ENCODE measurements at regions not wholly inside any gene's neighbourhood (a gene's known extent, or its start where the extent isn't known, plus 50 kb on each side); places are given as distances from the start of the nearest gene placed in this dataset.
"Not testable (repeated sequence)": the region's sequence is repeated elsewhere in the genome, so short reads cannot be mapped to it uniquely, and the experiment has no call there.

DNA sequence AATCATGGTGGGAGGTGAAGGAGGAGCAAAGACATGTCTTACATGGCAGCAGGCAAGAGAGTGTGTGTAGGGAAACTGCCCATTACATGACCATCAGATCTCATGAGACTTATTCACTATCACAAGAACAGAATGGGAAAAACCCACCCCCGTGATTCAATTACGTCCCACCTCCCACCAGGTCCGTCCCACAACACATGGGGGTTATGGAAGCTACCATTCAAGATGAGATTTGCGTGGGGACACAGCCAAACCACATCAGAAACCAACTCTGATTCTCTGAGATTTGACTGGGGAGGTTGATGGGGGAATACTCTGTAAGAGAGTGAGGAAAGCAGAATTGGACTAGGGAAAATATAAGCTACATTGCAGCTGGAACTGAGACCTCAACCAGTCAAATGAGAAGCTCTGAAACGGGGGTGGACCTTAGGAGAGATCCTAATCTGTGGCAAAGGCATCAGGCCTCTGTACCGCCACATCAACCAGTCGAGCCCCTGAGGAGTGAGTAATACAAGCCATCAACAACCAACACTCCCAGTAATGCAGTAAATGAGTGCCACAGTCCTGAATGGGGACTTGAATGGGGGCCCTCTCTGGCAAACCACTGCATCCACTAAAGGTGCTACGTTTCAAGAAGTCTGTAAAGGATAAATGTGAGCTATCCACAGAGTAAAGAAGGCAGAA, 207.9 kb upstream of the GADL1 start:
- DNase-seq, result no peak

- DNase-seq, result no peak
Observed at GRCh38 chr3:31103181-31103580, 208.7 kb upstream of the GADL1 start.

GRCh38 chr3:31103623-31104180, 209.2 kb upstream of the GADL1 start:
- no peak for DNase-seq

GRCh38 chr3:31105011-31105410, 210.6 kb upstream of the GADL1 start:
- DNase-seq, result no peak

DNA sequence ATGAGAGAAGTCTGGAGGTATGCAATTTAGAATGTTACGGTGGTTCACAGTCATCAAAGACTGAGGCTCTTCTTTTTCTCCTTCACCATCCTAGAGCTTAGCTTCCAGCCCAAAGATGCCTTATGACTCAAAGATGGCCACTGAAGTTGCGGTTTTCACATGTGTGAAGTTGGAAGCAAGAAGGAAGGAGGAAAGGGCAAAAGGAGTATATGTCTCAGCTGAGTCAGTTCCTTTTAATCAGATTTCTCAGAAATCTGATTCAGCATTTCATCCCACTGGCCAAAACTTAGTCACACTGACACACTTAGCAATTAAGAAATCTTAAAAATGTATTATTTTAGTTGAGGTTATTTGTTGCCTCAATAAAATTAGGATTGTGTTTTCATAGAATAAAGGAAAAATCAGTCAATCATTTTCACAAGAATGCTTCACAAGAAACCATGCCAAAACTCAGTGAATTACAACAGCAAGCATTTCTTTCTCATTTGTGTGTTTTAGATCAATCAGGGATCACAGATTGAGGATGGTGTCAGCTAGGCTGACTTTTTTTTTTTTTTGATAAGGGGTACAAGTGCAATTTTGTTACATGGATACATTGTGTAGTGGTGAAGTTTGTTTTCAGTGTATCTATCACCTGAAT, 211.1 kb upstream of the GADL1 start:
- DNase-seq, result no peak

DNA sequence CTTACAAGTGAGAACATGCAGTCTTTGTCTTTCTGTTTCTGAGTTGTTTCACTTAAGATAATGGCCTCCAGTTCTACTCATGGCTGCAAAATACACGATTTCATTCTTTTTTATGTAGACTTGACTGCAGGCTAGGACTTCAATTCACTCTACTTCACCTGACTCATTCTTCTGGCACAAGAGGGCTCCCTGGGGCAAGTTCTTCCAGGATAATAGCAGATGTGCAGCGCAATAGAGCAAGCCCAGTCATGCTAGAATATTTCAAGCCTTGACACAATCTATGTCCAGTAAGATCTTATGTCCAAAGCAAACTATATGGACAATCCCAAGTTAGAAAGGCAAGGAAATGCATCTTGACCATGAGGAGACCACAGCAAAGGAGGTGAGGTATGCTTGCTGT, 211.7 kb upstream of the GADL1 start:
- DNase-seq, result no peak

DNA sequence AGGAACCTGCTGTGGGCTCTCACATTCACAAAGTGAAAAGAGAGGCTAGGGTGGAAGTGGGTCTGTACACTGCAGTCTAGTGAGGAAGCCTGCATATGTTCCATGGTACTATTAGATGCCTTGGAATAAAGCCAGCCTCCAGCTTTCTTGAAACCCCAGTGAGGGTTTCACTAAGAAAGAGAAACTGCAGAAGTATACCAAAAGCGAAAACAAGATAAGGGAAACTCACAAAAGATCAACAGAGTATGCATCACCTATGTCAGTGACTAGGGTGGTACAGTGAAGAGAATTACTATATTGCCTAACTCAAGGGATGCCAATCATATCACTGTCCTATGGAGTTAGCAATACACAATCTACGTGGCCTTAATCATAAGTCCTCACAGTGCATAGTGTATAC, 212.5 kb upstream of the GADL1 start:
- no peak for DNase-seq

GRCh38 chr3:31114929-31115283, 220.4 kb upstream of the GADL1 start:
- DNase-seq, result no peak

DNA sequence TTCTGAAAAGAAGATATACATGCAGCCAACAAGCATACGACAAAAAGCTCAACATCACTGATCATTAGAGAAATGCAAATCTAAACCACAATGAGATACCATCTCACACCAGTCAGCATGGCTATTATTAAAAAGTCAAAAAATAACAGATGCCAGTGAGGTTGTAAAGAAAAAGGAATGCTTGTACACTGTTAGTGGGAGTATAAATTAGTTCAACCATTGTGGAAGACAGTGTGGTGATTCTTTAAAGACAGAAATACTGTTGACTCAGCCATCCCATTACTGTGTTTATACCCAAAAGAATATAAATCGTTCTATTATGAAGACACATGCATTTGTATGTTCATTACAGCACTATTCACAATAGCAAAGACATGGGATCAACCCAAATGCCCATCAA, 221.1 kb upstream of the GADL1 start:
- not testable (repeated sequence) for DNase-seq

GRCh38 chr3:31116651-31117050, 222.2 kb upstream of the GADL1 start:
- no peak for DNase-seq

DNA sequence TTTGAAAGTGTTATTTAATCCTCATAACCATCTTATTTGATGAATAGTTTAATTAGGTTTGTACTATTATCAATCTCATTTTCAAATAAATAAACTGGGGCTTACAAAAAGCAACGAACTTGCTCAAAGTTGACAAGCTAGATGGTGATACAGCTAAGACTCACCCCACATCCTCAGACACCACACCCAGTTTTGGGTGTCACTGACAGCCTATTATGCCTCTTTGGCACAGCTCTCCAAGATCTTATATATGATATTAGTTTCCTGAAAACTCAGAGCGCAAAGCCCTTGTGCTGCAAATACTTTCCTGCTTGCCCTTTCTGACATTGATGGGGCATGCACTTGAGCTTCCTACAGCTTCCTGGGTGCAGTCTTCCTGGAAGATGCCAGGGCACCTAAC, 223.4 kb upstream of the GADL1 start:
- DNase-seq, result no peak

DNA sequence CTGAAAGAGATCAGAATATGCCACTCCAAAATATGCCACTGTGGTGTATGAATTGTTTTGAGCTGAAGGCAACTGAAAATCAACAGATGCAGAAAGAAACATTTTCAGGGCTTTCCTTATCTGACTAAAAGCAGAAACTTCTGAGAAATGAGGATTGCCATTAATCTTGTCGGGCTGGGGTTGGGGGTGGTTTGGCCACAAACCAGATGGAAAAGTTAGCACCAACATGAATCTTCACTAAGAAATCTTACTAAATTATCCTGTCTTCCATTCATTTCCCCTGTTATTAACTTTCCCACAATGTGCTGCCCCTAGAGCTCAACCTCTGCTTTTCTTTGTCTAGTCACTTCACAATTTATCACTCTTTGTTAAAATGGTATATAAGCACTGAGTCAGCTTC, 229.9 kb upstream of the GADL1 start:
- no peak for DNase-seq

DNA sequence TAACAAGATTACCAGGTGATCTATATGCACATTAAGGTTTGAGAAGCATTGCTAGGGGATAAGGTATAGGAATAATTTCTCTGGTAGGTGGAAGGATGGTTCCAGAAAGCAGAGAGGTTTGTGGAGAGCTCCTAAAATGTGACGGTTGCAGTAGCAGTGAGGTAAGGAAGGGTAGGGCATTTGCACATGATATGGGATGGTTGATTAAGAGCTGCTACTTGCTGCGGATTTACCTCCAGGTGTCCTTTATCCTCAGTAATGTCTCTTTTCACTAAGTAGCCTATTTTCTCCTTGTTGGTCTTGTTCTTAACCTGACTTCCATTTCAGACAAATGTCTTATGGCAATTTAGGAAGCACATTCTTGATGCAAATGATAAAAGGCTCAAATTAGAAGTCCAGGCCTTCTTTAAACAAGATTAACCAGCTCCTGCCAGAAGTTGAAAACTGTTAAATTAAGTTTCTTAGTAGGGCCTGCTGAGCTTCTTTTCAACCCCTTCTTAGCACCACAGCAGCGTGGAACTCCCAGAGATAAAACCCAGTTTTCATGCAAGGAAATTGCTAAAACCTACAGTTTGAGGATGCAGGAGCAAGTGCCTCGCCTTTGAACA, 231.1 kb upstream of the GADL1 start:
- no peak for DNase-seq

GRCh38 chr3:31129241-31129640, 234.8 kb upstream of the GADL1 start:
- no peak for DNase-seq

DNA sequence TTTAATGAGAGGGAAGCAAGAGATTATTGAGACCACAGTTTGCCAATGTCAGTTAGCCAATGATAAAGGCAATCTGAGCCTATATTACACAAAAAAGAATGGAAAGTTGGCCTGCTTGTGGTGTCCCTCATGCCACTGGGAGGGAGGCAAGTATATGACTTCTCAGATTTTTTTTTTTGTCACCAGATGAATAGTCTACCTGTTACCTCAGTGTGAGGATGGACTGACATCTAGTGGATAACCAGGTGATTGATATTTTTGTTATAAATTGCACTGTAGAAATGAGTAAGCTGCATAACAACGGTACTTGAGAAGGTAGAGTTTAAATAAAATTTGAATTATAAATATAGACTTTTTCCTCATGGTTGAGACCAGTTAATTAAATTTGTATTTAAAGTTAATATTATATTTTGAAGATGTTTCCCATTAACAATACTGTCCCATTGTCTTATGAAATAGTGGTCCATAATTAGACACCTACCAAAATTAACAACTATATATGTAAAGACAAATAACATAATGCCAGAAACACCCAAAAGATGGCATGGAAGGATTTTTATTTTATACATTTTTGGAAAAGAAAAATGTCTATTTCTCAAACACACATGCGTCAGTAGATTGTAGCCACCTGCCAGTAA, 237.8 kb upstream of the GADL1 start:
- DNase-seq, result no peak

- DNase-seq, result no peak
Observed at GRCh38 chr3:31133541-31133940, 239.1 kb upstream of the GADL1 start.

DNA sequence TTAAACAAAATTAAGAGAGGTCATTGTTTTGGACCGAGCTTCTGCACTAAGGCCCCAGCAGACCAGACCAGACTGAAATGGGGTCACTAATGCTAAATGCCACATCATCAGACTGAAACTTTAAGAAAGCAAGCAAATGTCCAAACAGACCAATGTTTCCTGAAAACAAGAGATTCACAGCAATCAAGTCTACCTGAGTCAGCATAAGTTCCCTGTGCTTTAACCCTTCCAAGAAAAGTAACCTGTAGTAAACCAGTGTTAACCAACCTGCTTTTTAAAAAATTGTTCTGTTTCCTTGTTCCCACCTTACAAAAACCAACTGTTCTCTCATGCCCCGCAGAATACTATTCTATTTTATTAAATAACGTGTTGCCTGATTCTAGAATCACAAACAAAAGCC, 241.1 kb upstream of the GADL1 start:
- DNase-seq, result no peak

- no peak for DNase-seq
Observed at GRCh38 chr3:31137718-31138465, 243.4 kb upstream of the GADL1 start.

- no peak for DNase-seq
Observed at GRCh38 chr3:31140470-31140869, 246.0 kb upstream of the GADL1 start.

DNA sequence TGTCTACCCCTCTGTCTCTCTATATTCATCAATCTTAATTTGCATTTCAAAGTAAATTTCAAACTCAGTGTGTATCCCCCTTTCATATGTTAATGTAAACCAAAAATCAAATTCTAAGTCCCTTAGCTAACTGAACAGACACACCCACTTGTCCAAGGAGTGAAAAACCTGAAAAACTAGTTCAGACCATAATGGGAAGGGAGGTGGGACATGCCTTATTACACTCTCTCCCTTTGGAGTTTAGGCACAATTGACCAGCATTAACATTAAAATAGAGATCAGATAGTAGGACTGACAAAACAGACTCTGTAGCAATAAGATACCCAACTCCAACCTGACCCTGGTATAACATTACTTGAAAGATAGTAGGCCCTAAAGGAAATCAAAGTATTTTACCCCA, 247.7 kb upstream of the GADL1 start:
- DNase-seq, result no peak

- no peak for DNase-seq
Observed at GRCh38 chr3:31142543-31142942, 248.1 kb upstream of the GADL1 start.

GRCh38 chr3:31145062-31145461, 250.6 kb upstream of the GADL1 start:
- no peak for DNase-seq

DNA sequence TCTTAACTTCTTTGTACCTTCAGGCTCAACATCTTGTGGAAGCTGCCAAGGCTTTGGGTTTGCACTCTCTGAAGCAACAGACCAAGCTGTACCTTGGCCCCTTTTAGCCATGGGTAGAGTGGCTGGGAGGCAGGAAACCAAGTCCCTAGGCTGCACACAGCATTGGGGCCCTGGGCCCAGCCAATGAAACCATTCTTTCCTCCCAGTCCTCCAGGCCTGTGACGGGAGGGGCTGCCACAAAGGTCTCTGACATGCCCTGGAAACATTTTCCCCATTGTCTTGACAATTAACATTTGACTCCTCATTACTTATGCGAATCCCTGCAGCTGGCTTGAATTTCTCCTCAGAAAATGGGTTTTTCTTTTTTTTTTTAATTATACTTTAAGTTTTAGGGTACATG, 253.1 kb upstream of the GADL1 start:
- DNase-seq, result no peak
